MM.1S (cell line): ENCODE measurements at regions not wholly inside any gene's neighbourhood (a gene's known extent, or its start where the extent isn't known, plus 50 kb on each side); places are given as distances from the start of the nearest gene placed in this dataset.

ENCODE experiments used
- CTCF ChIP-seq: fragments of 300-600 bp; sonication (generic); IDR thresholded peaks from 2 replicates; pipeline ENCODE4 v1.5.1; 2016; ENCODE audit warnings: antibody characterized with exemption, low read length, mixed read lengths
- EZH2 ChIP-seq: fragments of 300-600 bp; sonication (generic); optimal IDR thresholded peaks from 2 replicates; pipeline ENCODE3; 2017; ENCODE audit warnings: low read depth, mild to moderate bottlenecking, antibody characterized with exemption, low read length, mixed read lengths

- TF ChIP-seq CTCF (no peak), EZH2 (no peak)
Observed at GRCh38 chr5:86075139-86075538, 542.6 kb upstream of the COX7C start.
